HepG2 (cell line): ENCODE measurements at regions not wholly inside any gene's neighbourhood (a gene's known extent, or its start where the extent isn't known, plus 50 kb on each side); places are given as distances from the start of the nearest gene placed in this dataset.

ENCODE experiments used
- AGO1 ChIP-seq: fragments of 200-400 bp; formaldehyde crosslinking; IDR thresholded peaks from 2 replicates; pipeline ENCODE4 v1.6.1; 2017; ENCODE audit warnings: mild to moderate bottlenecking, low read depth, low read length, moderate library complexity; ENCODE audit not compliant: poor library complexity, severe bottlenecking
- BHLHE40 ChIP-seq: IDR thresholded peaks from 2 replicates; pipeline ENCODE4 v1.6.1; 2011; ENCODE audit warnings: low read length, improper control_type of control experiment
- GTF2F1 ChIP-seq: fragments of 150-350 bp; IDR thresholded peaks from 2 replicates; pipeline ENCODE4 v1.6.1; 2014; ENCODE audit warnings: low read length
- MBNL3 ChIP-seq: fragments of 250-450 bp; sonication (Bioruptor Pico); conservative IDR thresholded peaks from 2 replicates; pipeline ENCODE4 v1.8.0; 2022; ENCODE audit warnings: mild to moderate bottlenecking, inconsistent platforms
- RERE ChIP-seq: IDR thresholded peaks from 2 replicates; pipeline ENCODE4 v1.6.1; 2016; ENCODE audit warnings: low read depth, missing genetic modification reagents, missing compliant biosample characterization
- RNF2 ChIP-seq: fragments of 450-650 bp; conservative IDR thresholded peaks from 2 replicates; pipeline ENCODE4 v1.6.1; 2016; ENCODE audit warnings: low read depth
- YEATS2 ChIP-seq: sonication (generic); formaldehyde crosslinking; IDR thresholded peaks from 2 replicates; pipeline ENCODE4 v1.4.0; 2020; ENCODE audit warnings: missing genetic modification reagents, borderline replicate concordance
- ZFX ChIP-seq: sonication (generic); formaldehyde crosslinking; IDR thresholded peaks from 2 replicates; pipeline ENCODE4 v1.4.0; 2020; ENCODE audit warnings: mild to moderate bottlenecking, low read depth, missing genetic modification reagents, moderate library complexity
- ZNF557 ChIP-seq: sonication (generic); formaldehyde crosslinking; IDR thresholded peaks from 2 replicates; pipeline ENCODE4 v1.4.0; 2020; ENCODE audit warnings: missing genetic modification reagents
- ZNF629 ChIP-seq: sonication (generic); formaldehyde crosslinking; conservative IDR thresholded peaks from 2 replicates; pipeline ENCODE4 v1.5.0; 2020; ENCODE audit warnings: missing genetic modification reagents
- ZNF891 ChIP-seq: sonication (generic); formaldehyde crosslinking; IDR thresholded peaks from 2 replicates; pipeline ENCODE4 v1.5.0; 2020; ENCODE audit warnings: mild to moderate bottlenecking, missing genetic modification reagents
- TF ChIP-seq, protein P1 (sequence below): sonication (generic); formaldehyde crosslinking; IDR thresholded peaks from 2 replicates; pipeline ENCODE4 v1.5.0; 2020; ENCODE audit warnings: mild to moderate bottlenecking, missing genetic modification reagents, moderate library complexity

DNA sequence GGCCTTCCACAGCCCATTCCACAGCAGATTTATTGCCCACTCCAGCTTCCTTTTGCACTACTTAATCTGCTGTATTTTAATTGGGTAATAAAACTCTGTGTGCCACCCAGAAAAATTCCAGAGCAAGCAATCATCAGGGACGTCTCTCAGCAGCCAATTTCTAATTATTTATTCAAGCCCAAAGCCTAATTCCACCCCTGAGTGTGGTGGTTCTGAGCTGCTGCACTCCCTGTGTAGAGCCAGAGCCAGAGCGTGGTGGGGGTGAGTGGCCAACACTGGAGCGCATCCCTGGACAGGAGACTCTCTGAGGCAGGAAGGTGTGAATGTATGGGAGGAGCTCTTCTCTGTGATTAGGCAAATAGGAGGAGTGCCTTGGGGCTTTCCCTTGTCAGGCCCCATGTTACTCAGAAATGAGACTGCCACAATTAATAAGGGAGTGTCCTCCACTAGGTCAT lies 66.1 kb downstream of the CD24 start:
- TF ChIP-seq YEATS2 (no peak), AGO1 (no peak), ZNF891 (no peak), ZFX (CRISPR knock-in tag) (no peak), ZNF557 (CRISPR knock-in tag) (no peak), RNF2 (no peak), MBNL3 (CRISPR knock-in tag) (no peak), BHLHE40 (no peak), GTF2F1 (no peak), ZNF629 (CRISPR knock-in tag) (no peak), RERE (no peak)
- TF ChIP-seq, protein P1, sequence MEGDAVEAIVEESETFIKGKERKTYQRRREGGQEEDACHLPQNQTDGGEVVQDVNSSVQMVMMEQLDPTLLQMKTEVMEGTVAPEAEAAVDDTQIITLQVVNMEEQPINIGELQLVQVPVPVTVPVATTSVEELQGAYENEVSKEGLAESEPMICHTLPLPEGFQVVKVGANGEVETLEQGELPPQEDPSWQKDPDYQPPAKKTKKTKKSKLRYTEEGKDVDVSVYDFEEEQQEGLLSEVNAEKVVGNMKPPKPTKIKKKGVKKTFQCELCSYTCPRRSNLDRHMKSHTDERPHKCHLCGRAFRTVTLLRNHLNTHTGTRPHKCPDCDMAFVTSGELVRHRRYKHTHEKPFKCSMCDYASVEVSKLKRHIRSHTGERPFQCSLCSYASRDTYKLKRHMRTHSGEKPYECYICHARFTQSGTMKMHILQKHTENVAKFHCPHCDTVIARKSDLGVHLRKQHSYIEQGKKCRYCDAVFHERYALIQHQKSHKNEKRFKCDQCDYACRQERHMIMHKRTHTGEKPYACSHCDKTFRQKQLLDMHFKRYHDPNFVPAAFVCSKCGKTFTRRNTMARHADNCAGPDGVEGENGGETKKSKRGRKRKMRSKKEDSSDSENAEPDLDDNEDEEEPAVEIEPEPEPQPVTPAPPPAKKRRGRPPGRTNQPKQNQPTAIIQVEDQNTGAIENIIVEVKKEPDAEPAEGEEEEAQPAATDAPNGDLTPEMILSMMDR (CRISPR knock-in tag): no peak
